KBM-7 (cell line): ENCODE measurements at regions not wholly inside any gene's neighbourhood (a gene's known extent, or its start where the extent isn't known, plus 50 kb on each side); places are given as distances from the start of the nearest gene placed in this dataset.

ENCODE experiments used
- DNase-seq: peaks from one replicate; pipeline ENCODE4 v3.0.0-alpha.2; 2015
- in situ Hi-C: fragments of 300-500 bp; cut with MboI; formaldehyde crosslinking; loops from 2 replicates; pipeline ENCODE4 v1.14.3; 2020; ENCODE audit warnings: low sequenced_read_pairs, low pct_unique_long_range_greater_than_20kb, mixed read lengths

GRCh38 chr21:17003763-17004373 lies 509.0 kb upstream of the CXADR start:
- in situ Hi-C loops: no loop called here
- DNase-seq: no peak

GRCh38 chr21:17032141-17032655 lies 480.6 kb upstream of the CXADR start:
- in situ Hi-C loops: no loop called here
- no peak for DNase-seq

GRCh38 chr21:17044696-17045095 lies 468.1 kb upstream of the CXADR start:
- no peak for DNase-seq
- in situ Hi-C loops: no loop called here

- DNase-seq: peak; percentile 19
- in situ Hi-C loops: no loop called here
Measured at GRCh38 chr21:17045214-17045853, 467.5 kb upstream of the CXADR start.

- in situ Hi-C loops: no loop called here
- no peak for DNase-seq
Measured at GRCh38 chr21:17048974-17049373, 463.9 kb upstream of the CXADR start.

- DNase-seq: no peak
- in situ Hi-C loops: no loop called here
Measured at GRCh38 chr21:17050156-17050555, 462.7 kb upstream of the CXADR start.

- no peak for DNase-seq
- in situ Hi-C loops: no loop called here
Measured at GRCh38 chr21:17050646-17051045, 462.2 kb upstream of the CXADR start.

- DNase-seq: no peak
- in situ Hi-C loops: no loop called here
Measured at GRCh38 chr21:17051054-17051453, 461.8 kb upstream of the CXADR start.

- DNase-seq: no peak
- in situ Hi-C loops: no loop called here
Measured at GRCh38 chr21:17053321-17053720, 459.5 kb upstream of the CXADR start.

- in situ Hi-C loops: no loop called here
- DNase-seq: no peak
Measured at GRCh38 chr21:17059936-17060335, 452.9 kb upstream of the CXADR start.

- in situ Hi-C loops: no loop called here
- DNase-seq: no peak
Measured at GRCh38 chr21:17066006-17066405, 446.8 kb upstream of the CXADR start.

GRCh38 chr21:17071093-17071492 lies 441.8 kb upstream of the CXADR start:
- in situ Hi-C loops: no loop called here
- DNase-seq: no peak

- in situ Hi-C loops: no loop called here
- no peak for DNase-seq
Measured at GRCh38 chr21:17081193-17081592, 431.6 kb upstream of the CXADR start.

- no peak for DNase-seq
Measured at GRCh38 chr21:17082843-17083483, 429.9 kb upstream of the CXADR start.

GRCh38 chr21:17085707-17086106 lies 427.1 kb upstream of the CXADR start:
- in situ Hi-C loops: no loop called here
- DNase-seq: no peak

More at GRCh38 chr21:17082843-17083483, 429.9 kb upstream of the CXADR start:
- in situ Hi-C loops: no loop called here

- in situ Hi-C loops: no loop called here
- DNase-seq: no peak
Measured at GRCh38 chr21:17088500-17088899, 424.3 kb upstream of the CXADR start.

GRCh38 chr21:17089091-17089491 lies 423.8 kb upstream of the CXADR start:
- no peak for DNase-seq
- in situ Hi-C loops: no loop called here

- no peak for DNase-seq
- in situ Hi-C loops: no loop called here
Measured at GRCh38 chr21:17101696-17102095, 411.1 kb upstream of the CXADR start.

- DNase-seq: no peak
- in situ Hi-C loops: no loop called here
Measured at GRCh38 chr21:17105932-17106331, 406.9 kb upstream of the CXADR start.

GRCh38 chr21:17114045-17114444 lies 398.8 kb upstream of the CXADR start:
- DNase-seq: no peak
- in situ Hi-C loops: no loop called here
